PC-3 (cell line): ENCODE measurements at regions not wholly inside any gene's neighbourhood (a gene's known extent, or its start where the extent isn't known, plus 50 kb on each side); places are given as distances from the start of the nearest gene placed in this dataset.

ENCODE experiments used
- EZH2 ChIP-seq: fragments of 300-600 bp; sonication (generic); IDR thresholded peaks from one replicate; pipeline ENCODE4 v1.6.1; 2017; ENCODE audit warnings: antibody characterized with exemption, mild to moderate bottlenecking, low read length; ENCODE audit not compliant: unreplicated experiment
- EZH2phosphoT487 ChIP-seq: fragments of 300-600 bp; sonication (generic); IDR thresholded peaks from 2 replicates; pipeline ENCODE4 v1.6.1; 2018; ENCODE audit warnings: mild to moderate bottlenecking, antibody characterized with exemption, low read length, borderline replicate concordance

- no peak for TF ChIP-seq EZH2phosphoT487
- TF ChIP-seq EZH2, result no peak
Measured at GRCh38 chr10:30781670-30782121, 152.1 kb upstream of the LYZL2 start.
